CD14-positive monocyte (primary cell): ENCODE measurements at regions not wholly inside any gene's neighbourhood (a gene's known extent, or its start where the extent isn't known, plus 50 kb on each side); places are given as distances from the start of the nearest gene placed in this dataset.

Experiments used
- DNase-seq, 3 donors: peaks; one replicate each; pipeline ENCODE4 v3.0.0-alpha.2; 2011 to 2022
- H2AFZ ChIP-seq: 2 replicates; pipeline ENCODE4 v1.6.0; 2012; ENCODE audit warnings: mild to moderate bottlenecking, low read depth, low read length, inconsistent platforms; ENCODE audit not compliant: insufficient read depth, poor library complexity, severe bottlenecking
- H3K27ac ChIP-seq, 2 donors: 1 replicate in 1 of 2; 2 replicates in 1 of 2; pipeline ENCODE4 v1.5.1; 2012 to 2013; ENCODE audit warnings: low read length in 2 of 2, control low read depth in 1 of 2, inconsistent platforms in 1 of 2, low read depth in 1 of 2, mild to moderate bottlenecking in 1 of 2
- H3K27me3 ChIP-seq, 2 donors: one replicate each; pipeline versions ENCODE4 v1.6.0 to v1.6.1; 2011 to 2013; ENCODE audit warnings: low read length in 2 of 2; ENCODE audit not compliant: control insufficient read depth in 2 of 2, insufficient read depth in 2 of 2
- H3K36me3 ChIP-seq, 2 donors: replicated peaks in 1 of 2; 1 replicate in 1 of 2; 2 replicates in 1 of 2; pipeline versions ENCODE4 v1.5.1 to v1.6.1; 2012 to 2013; ENCODE audit warnings: low read length in 2 of 2, control low read depth in 1 of 2, inconsistent platforms in 1 of 2, mild to moderate bottlenecking in 1 of 2; ENCODE audit not compliant: insufficient read depth in 2 of 2, control insufficient read depth in 1 of 2
- H3K4me1 ChIP-seq, 2 donors: 1 replicate in 1 of 2; 2 replicates in 1 of 2; pipeline versions ENCODE4 v1.5.1 to v1.6.1; 2012 to 2013; ENCODE audit warnings: low read length in 2 of 2, control low read depth in 1 of 2, inconsistent platforms in 1 of 2, mild to moderate bottlenecking in 1 of 2, moderate library complexity in 1 of 2; ENCODE audit not compliant: insufficient read depth in 2 of 2, control insufficient read depth in 1 of 2
- H3K4me2 ChIP-seq: replicated peaks from 2 replicates; pipeline ENCODE3; 2012; ENCODE audit warnings: low read length, moderate library complexity, mild to moderate bottlenecking; ENCODE audit not compliant: poor library complexity, severe bottlenecking; ENCODE audit errors: extremely low read depth
- H3K4me3 ChIP-seq, 3 experiments: fragments of 200-600 bp in 1 of 3; sonication (generic) in 1 of 3; replicated peaks in 1 of 3; 1 replicate in 2 of 3; 2 replicates in 1 of 3; pipeline ENCODE4 v1.5.1; 2011 to 2013; ENCODE audit warnings: low read length in 3 of 3, mild to moderate bottlenecking in 3 of 3, control low read depth in 2 of 3, low read depth in 2 of 3, inconsistent platforms in 1 of 3, moderate library complexity in 1 of 3
- H3K79me2 ChIP-seq: 2 replicates; pipeline ENCODE4 v1.6.0; 2012; ENCODE audit warnings: mild to moderate bottlenecking, control low read depth, inconsistent platforms, low read length, moderate library complexity; ENCODE audit not compliant: insufficient read depth
- H3K9ac ChIP-seq: 2 replicates; pipeline ENCODE4 v1.6.0; 2017; ENCODE audit warnings: low read length, mild to moderate bottlenecking; ENCODE audit not compliant: insufficient read depth, poor library complexity, severe bottlenecking
- H3K9me3 ChIP-seq, 2 donors: replicated peaks in 1 of 2; 1 replicate in 1 of 2; 2 replicates in 1 of 2; pipeline versions ENCODE4 v1.5.1 to v1.6.1; 2012 to 2013; ENCODE audit warnings: low read length in 2 of 2, control low read depth in 1 of 2; ENCODE audit not compliant: control insufficient read depth in 1 of 2, insufficient read depth in 1 of 2
- H4K20me1 ChIP-seq: 2 replicates; pipeline ENCODE4 v1.6.0; 2012; ENCODE audit warnings: mild to moderate bottlenecking, low read length, control low read depth, moderate library complexity; ENCODE audit not compliant: insufficient read depth
- H3K27ac Mint-ChIP-seq, 7 donors: one replicate each; pipeline ENCODE4 v1.8.0; 2020; ENCODE audit warnings: mild to moderate bottlenecking in 7 of 7, mixed read lengths in 7 of 7, moderate library complexity in 6 of 7, inconsistent platforms in 2 of 7
- H3K27me3 Mint-ChIP-seq, 3 donors: one replicate each; pipeline ENCODE4 v1.8.0; 2021 to 2022; ENCODE audit warnings: low read depth in 3 of 3, mild to moderate bottlenecking in 3 of 3, mixed read lengths in 3 of 3, moderate library complexity in 3 of 3, inconsistent platforms in 1 of 3
- H3K36me3 Mint-ChIP-seq, 2 donors: one replicate each; pipeline ENCODE4 v1.8.0; 2020; ENCODE audit warnings: mixed read lengths in 2 of 2, inconsistent platforms in 1 of 2, mild to moderate bottlenecking in 1 of 2
- H3K4me1 Mint-ChIP-seq: one replicate; pipeline ENCODE4 v1.8.0; 2020; ENCODE audit warnings: mild to moderate bottlenecking, mixed read lengths
- H3K4me3 Mint-ChIP-seq, 2 donors: one replicate each; pipeline ENCODE4 v1.8.0; 2020; ENCODE audit warnings: mild to moderate bottlenecking in 2 of 2, mixed read lengths in 2 of 2, moderate library complexity in 1 of 2
- H3K9me3 Mint-ChIP-seq, 7 donors: one replicate each; pipeline ENCODE4 v1.8.0; 2020 to 2022; ENCODE audit warnings: mixed read lengths in 7 of 7, mild to moderate bottlenecking in 6 of 7, moderate library complexity in 6 of 7, inconsistent platforms in 2 of 7
- intact Hi-C, 2 donors: fragments of 100-400 bp; cut with micrococcal nuclease; formaldehyde crosslinking; loops; one replicate each; pipeline versions ENCODE4 v1.15.0 to v1.15.1; 2023
- TF ChIP-seq, protein P1 (sequence below): fragments of 200-600 bp; IDR thresholded peaks from one replicate; pipeline ENCODE4 v1.8.0; 2022; ENCODE audit warnings: antibody characterized with exemption, mild to moderate bottlenecking

GRCh38 chr5:82494942-82495341 lies 216.8 kb upstream of the RPS23 start:
- H3K4me1 ChIP-seq: no peaks in the 10 kb centered on the region
- no peak overlapping the region for H3K27ac Mint-ChIP-seq
- H3K9me3 Mint-ChIP-seq: peaks cover 0 to 9% (median 3%) of the 10 kb centered on the region in 7 donors
- TF ChIP-seq, protein P1, sequence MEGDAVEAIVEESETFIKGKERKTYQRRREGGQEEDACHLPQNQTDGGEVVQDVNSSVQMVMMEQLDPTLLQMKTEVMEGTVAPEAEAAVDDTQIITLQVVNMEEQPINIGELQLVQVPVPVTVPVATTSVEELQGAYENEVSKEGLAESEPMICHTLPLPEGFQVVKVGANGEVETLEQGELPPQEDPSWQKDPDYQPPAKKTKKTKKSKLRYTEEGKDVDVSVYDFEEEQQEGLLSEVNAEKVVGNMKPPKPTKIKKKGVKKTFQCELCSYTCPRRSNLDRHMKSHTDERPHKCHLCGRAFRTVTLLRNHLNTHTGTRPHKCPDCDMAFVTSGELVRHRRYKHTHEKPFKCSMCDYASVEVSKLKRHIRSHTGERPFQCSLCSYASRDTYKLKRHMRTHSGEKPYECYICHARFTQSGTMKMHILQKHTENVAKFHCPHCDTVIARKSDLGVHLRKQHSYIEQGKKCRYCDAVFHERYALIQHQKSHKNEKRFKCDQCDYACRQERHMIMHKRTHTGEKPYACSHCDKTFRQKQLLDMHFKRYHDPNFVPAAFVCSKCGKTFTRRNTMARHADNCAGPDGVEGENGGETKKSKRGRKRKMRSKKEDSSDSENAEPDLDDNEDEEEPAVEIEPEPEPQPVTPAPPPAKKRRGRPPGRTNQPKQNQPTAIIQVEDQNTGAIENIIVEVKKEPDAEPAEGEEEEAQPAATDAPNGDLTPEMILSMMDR: no peak
- intact Hi-C loops: no loop called here
- peaks cover 5% of the 10 kb centered on the region for H3K4me1 Mint-ChIP-seq
- no peak for DNase-seq
- peaks cover 0 to 2% (median 0%) of the 10 kb centered on the region in 3 donors for H3K27me3 Mint-ChIP-seq
- H3K36me3 Mint-ChIP-seq: no peaks in the 10 kb centered on the region
- no peak overlapping the region for H2AFZ ChIP-seq
- H3K9ac ChIP-seq: no peak overlapping the region
- H3K4me3 Mint-ChIP-seq: no peak overlapping the region
- H3K27ac ChIP-seq: no peak overlapping the region
- no peaks in the 10 kb centered on the region for H3K36me3 ChIP-seq
- no peak overlapping the region for H3K4me3 ChIP-seq
- no peaks in the 10 kb centered on the region for H4K20me1 ChIP-seq
- no peaks in the 10 kb centered on the region for H3K9me3 ChIP-seq
- no peaks in the 10 kb centered on the region for H3K27me3 ChIP-seq
- no peak overlapping the region for H3K4me2 ChIP-seq
- no peaks in the 10 kb centered on the region for H3K79me2 ChIP-seq

DNA sequence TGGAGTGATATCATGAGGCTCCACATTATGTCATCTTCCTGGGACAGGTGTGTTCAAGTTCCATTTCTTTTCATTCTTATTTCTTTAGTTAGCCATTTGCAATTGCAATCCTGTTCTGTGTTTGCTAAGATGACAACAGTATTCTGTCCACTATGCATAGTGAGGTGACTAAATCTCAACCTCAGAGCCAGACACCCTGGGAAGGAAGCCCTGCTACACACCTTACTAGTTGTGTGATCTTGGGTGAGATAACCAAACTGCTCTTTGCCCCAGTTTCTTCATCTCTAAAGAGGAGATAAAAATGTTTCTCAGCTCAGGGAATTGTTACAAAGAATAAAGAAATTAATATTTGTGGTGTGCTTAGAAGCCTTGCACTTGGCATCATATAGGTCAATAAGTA lies 215.1 kb upstream of the RPS23 start:
- Histone ChIP-seq H2AFZ (no peak overlapping the region), H3K9ac (no peak overlapping the region), H3K27me3 (no peaks in the 10 kb centered on the region), H3K4me3 (no peak overlapping the region), H3K27ac (no peak overlapping the region), H3K9me3 (no peaks in the 10 kb centered on the region), H4K20me1 (no peaks in the 10 kb centered on the region), H3K79me2 (no peaks in the 10 kb centered on the region), H3K4me1 (no peaks in the 10 kb centered on the region), H3K36me3 (no peaks in the 10 kb centered on the region), H3K4me2 (no peak overlapping the region)
- no peak for DNase-seq
- H3K27ac Mint-ChIP-seq: no peak overlapping the region
- TF ChIP-seq, protein P1: no peak
- H3K4me1 Mint-ChIP-seq: peaks cover 5% of the 10 kb centered on the region
- H3K27me3 Mint-ChIP-seq: peaks cover 0 to 2% (median 0%) of the 10 kb centered on the region in 3 donors
- intact Hi-C loops: no loop called here
- H3K36me3 Mint-ChIP-seq: no peaks in the 10 kb centered on the region
- H3K4me3 Mint-ChIP-seq: no peak overlapping the region
- peaks cover 0 to 5% (median 1%) of the 10 kb centered on the region in 7 donors for H3K9me3 Mint-ChIP-seq
